ENCODE measurements at regions not wholly inside any gene's neighbourhood (a gene's known extent, or its start where the extent isn't known, plus 50 kb on each side); places are given as distances from the start of the nearest gene placed in this dataset.

DNA sequence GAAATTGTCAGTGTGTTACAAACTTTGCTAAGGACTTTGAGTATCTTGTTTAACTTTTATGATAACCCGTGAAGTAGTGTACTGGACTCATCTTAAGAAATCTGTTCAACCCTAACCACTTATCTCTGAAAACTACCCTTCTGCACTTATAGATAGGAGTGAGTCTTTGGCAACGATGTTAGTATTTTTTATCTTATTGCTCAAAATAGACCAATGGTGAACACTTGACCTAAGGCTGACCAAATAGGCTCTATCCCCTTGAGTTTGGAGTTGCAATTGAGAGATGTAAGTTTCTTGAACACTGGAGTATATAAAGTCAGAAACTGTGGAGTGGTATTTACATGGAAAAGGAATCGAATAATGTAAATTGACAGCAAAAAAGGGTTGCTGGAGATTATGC, 786.1 kb downstream of the TMTC2 start:
- BruUV-seq (replicated peaks), result no TSS peak

More for the DNA sequence above, 786.1 kb downstream of the TMTC2 start:
- no peaks in the 10 kb centered on the region for H3K36me3 ChIP-seq (ENCODE audit: control insufficient read depth, insufficient read depth, low read length)
- ChIA-PET CTCF (no interaction called here), POLR2A (ENCODE audit: unreplicated experiment) (no interaction called here)
- no peak overlapping the region for H4K8ac ChIP-seq (ENCODE audit: low read depth in 2 of 2, low read length in 2 of 2)
- H4K20me1 ChIP-seq (ENCODE audit: insufficient read depth, low read length), result no peaks in the 10 kb centered on the region
- H3K4ac ChIP-seq (ENCODE audit: low read depth, low read length), result no peak overlapping the region
- no peak for ATAC-seq (ENCODE audit: low read depth)
- H4K5ac ChIP-seq (ENCODE audit: low read depth, low read length), result no peak overlapping the region
- H2BK20ac ChIP-seq (ENCODE audit: low read depth, low read length), result no peak overlapping the region
- no peak overlapping the region for H2AK9ac ChIP-seq (replicated peaks; ENCODE audit: low read depth, low read length, poor library complexity)
- no peak overlapping the region for H3K23ac ChIP-seq (ENCODE audit: low read depth, low read length)
- dilution Hi-C loops (cut with HindIII; ENCODE audit: low sequenced_read_pairs, unreplicated experiment), result no loop called here
- no peak overlapping the region for H3K4me3 ChIP-seq (ENCODE audit: insufficient read depth, low read depth, low read length)
- no CpG with 5 or more reads among the region's 3 CpGs for WGBS, 2 experiments (ENCODE audit: extremely low coverage in 2 of 2, insufficient read length in 1 of 2)
- no peak for DNase-seq
- H3K4me2 ChIP-seq (ENCODE audit: low read depth, low read length), result no peak overlapping the region
- no peak overlapping the region for H3K9ac ChIP-seq (ENCODE audit: low read depth, low read length)
- H3K9me1 ChIP-seq (ENCODE audit: insufficient read depth, low read length), result no peaks in the 10 kb centered on the region
- H3K18ac ChIP-seq (ENCODE audit: low read depth, low read length), result no peak overlapping the region
- no peak overlapping the region for H3K14ac ChIP-seq (replicated peaks; ENCODE audit: low read depth, low read length)
- no peaks in the 10 kb centered on the region for H3K79me1 ChIP-seq (ENCODE audit: low read depth in 1 of 2, low read length in 2 of 2)
- TF ChIP-seq CEBPB (IDR thresholded peaks at IDR 0.05; ENCODE audit: low read depth, low read length), result no peak
- no peak for TF ChIP-seq BHLHE40 (IDR thresholded peaks at IDR 0.05; ENCODE audit: low read depth, low read length)
- TF ChIP-seq MXI1 (IDR thresholded peaks at IDR 0.05; ENCODE audit: borderline replicate concordance, low read depth, low read length), result no peak
- no peak for TF ChIP-seq CHD1 (IDR thresholded peaks at IDR 0.05; ENCODE audit: low read depth, low read length)
- no peak for TF ChIP-seq SMC3 (IDR thresholded peaks at IDR 0.05; ENCODE audit: low read depth, low read length)
- TF ChIP-seq, protein P1, sequence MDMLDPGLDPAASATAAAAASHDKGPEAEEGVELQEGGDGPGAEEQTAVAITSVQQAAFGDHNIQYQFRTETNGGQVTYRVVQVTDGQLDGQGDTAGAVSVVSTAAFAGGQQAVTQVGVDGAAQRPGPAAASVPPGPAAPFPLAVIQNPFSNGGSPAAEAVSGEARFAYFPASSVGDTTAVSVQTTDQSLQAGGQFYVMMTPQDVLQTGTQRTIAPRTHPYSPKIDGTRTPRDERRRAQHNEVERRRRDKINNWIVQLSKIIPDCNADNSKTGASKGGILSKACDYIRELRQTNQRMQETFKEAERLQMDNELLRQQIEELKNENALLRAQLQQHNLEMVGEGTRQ (IDR thresholded peaks at IDR 0.05; ENCODE audit: low read depth, low read length), result no peak
- TF ChIP-seq, protein P2, sequence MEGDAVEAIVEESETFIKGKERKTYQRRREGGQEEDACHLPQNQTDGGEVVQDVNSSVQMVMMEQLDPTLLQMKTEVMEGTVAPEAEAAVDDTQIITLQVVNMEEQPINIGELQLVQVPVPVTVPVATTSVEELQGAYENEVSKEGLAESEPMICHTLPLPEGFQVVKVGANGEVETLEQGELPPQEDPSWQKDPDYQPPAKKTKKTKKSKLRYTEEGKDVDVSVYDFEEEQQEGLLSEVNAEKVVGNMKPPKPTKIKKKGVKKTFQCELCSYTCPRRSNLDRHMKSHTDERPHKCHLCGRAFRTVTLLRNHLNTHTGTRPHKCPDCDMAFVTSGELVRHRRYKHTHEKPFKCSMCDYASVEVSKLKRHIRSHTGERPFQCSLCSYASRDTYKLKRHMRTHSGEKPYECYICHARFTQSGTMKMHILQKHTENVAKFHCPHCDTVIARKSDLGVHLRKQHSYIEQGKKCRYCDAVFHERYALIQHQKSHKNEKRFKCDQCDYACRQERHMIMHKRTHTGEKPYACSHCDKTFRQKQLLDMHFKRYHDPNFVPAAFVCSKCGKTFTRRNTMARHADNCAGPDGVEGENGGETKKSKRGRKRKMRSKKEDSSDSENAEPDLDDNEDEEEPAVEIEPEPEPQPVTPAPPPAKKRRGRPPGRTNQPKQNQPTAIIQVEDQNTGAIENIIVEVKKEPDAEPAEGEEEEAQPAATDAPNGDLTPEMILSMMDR (conservative IDR thresholded peaks at IDR 0.05; ENCODE audit: low read depth, low read length), result no peak
- TF ChIP-seq NFE2L2 (IDR thresholded peaks at IDR 0.05; ENCODE audit: low read depth, low read length), result no peak
- no peaks in the 10 kb centered on the region for H3K4me1 ChIP-seq (ENCODE audit: control insufficient read depth, insufficient read depth, low read length)
- H2BK15ac ChIP-seq (ENCODE audit: low read depth, low read length), result no peak overlapping the region
- no peak overlapping the region for H4K91ac ChIP-seq (ENCODE audit: insufficient read depth, low read depth, low read length)
- H3K9me3 ChIP-seq (ENCODE audit: control insufficient read depth, insufficient read depth, low read length), result no peaks in the 10 kb centered on the region
- no peaks in the 10 kb centered on the region for H3K27me3 ChIP-seq (ENCODE audit: control insufficient read depth, insufficient read depth, low read length)
- intact Hi-C loops (cut with micrococcal nuclease), result no loop called here
- in situ Hi-C loops (cut with MboI; ENCODE audit: low sequenced_read_pairs), result no loop called here
- no peak overlapping the region for H2AK5ac ChIP-seq (ENCODE audit: low read depth, low read length)
- no peak overlapping the region for H2BK120ac ChIP-seq (ENCODE audit: low read depth, low read length)
- H3K27ac ChIP-seq (ENCODE audit: insufficient read depth, low read length), result no peak overlapping the region
- no peak overlapping the region for H2AFZ ChIP-seq (replicated peaks; ENCODE audit: low read length, poor library complexity)
- H3K56ac ChIP-seq (ENCODE audit: extremely low read depth, insufficient read depth, low read length), result no peak overlapping the region
- H2BK5ac ChIP-seq (ENCODE audit: low read depth, low read length, poor library complexity, severe bottlenecking), result no peak overlapping the region

Data from IMR-90 (cell line).